ENCODE measurements at regions not wholly inside any gene's neighbourhood (a gene's known extent, or its start where the extent isn't known, plus 50 kb on each side); places are given as distances from the start of the nearest gene placed in this dataset.

DNA sequence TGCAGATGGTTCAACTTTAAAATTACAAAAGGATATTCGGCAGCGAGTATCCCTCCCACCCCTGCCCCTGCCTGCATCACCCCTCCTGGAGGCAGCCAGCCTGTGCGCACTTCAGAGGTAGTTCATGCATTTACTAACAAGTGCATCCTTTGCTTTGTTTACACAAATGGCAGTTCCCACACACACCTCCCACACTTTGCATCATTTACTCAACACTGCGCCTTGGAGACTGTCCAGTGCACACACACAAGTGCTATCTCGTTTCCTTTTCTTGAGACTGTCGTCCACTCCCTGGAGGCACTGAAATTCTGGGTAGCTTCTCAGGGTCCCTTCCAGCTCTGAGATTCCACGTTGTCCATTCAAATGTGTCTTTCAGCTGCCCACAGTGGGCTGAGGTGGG is 53.1 kb upstream of the VSX1 start:
- H3K36me3 ChIP-seq (replicated peaks; ENCODE audit: control insufficient read depth, insufficient read depth, low read length): no peaks in the 10 kb centered on the region

DNA sequence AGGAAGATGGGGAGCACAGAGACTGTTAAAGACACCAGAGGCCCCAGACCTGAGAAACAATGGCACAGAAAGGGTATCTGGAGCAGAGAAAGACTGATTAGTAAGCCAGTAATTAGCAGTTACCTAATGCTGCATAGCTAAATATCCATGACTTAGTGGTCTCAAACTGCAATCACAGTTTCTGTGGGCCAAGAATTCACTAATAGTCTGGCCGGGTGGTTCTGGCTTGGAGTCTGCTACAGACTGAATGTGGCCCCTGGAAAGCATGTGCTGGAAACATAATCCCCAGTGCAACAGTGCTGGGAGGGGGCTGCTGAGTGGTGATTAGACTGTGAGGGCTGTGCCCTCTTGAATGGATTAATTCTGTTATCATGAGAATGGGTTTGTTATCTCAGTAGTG is 54.1 kb upstream of the VSX1 start:
- Histone ChIP-seq H3K27me3 (ENCODE audit: control insufficient read depth, insufficient read depth, low read length) (no peaks in the 10 kb centered on the region), H3K4me3 (ENCODE audit: insufficient read depth, low read depth, low read length) (no peak overlapping the region), H3K36me3 (replicated peaks; ENCODE audit: control insufficient read depth, insufficient read depth, low read length) (no peaks in the 10 kb centered on the region)
- no peak for DNase-seq

More for the DNA sequence above, 53.1 kb upstream of the VSX1 start:
- DNase-seq: no peak
- Histone ChIP-seq H3K27me3 (ENCODE audit: control insufficient read depth, insufficient read depth, low read length) (no peaks in the 10 kb centered on the region), H3K4me3 (ENCODE audit: insufficient read depth, low read depth, low read length) (no peak overlapping the region)

DNA sequence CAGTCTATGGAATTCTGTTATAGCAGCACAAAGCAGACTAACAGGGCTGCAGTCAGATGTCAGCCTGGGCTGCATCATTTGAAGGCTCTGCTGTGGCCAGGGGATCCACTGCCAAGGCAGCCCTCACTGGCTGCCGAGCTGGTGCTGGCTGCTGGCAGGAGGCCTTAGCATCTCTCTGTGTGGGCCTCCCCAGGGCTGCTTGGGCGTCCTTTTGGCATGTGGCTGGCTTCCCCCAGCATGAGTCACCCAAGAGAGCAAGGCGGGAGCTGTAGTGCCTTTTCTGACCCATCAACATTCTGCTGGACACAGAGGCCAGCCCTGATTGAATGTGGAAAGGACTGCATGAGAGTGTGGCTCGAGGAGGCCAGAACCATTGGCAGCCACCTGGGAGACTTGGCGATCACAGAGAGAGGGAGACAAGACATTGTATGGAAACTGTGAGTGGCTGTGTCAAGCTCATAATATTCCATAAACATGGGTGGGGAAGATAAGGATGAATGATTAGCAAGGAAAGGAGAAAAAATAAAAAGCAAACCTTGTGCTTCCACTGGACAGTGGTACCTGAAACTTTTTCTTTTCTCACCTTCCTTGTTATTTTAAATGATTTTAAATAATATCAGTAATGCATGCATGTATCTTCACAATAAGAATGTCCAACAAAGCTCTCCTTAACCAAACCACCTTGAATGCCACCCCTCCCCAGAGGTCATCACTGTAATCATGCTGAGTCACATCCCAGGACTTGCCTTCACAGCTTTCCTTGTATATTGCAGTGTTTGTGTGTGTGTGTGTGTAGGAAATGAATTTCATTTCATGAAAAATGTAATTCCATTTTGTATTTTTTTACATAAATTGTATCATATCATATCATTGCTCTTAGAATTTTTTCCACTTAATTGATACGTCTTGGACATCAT is 55.0 kb upstream of the VSX1 start:
- DNase-seq: no peak
- no peaks in the 10 kb centered on the region for H3K36me3 ChIP-seq (replicated peaks; ENCODE audit: control insufficient read depth, insufficient read depth, low read length)
- no peaks in the 10 kb centered on the region for H3K27me3 ChIP-seq (ENCODE audit: control insufficient read depth, insufficient read depth, low read length)
- no peak overlapping the region for H3K4me3 ChIP-seq (ENCODE audit: insufficient read depth, low read depth, low read length)

DNA sequence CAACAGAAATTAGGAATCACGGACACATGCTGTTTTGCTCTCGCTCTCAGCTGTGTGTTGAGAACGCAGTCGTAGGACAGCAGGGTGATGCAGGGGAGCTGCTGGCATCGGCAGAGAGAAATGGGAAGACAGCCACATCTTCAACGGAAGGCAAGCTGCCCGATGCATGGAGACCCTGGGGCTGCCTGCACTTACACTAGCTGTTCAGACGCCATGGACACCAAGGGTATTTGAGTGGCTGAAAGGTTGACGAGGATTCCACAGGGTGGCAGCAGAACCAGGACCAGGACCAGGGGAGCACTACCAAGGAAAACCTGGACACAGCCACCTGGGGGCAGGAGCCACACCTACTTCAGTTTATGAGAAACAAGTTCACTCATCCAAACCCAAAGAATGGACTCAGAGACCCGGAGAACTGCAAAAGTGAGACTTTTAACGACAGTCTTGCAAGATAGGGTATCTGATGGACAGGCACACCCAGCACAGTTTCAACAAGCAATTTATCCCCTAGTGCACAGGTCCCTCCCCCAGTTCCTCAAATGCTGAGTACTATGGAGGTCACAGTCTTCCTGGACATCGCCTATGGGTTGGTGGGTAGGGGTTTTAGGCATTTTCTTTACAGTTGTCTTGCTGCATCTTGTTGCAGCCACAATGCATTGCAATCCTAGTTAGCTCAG is 56.3 kb upstream of the ENTPD6 start:
- Histone ChIP-seq H3K27me3 (ENCODE audit: control insufficient read depth, insufficient read depth, low read length) (no peaks in the 10 kb centered on the region), H3K4me3 (ENCODE audit: insufficient read depth, low read depth, low read length) (no peak overlapping the region), H3K36me3 (replicated peaks; ENCODE audit: control insufficient read depth, insufficient read depth, low read length) (no peaks in the 10 kb centered on the region)
- DNase-seq: peak; percentile 67

DNA sequence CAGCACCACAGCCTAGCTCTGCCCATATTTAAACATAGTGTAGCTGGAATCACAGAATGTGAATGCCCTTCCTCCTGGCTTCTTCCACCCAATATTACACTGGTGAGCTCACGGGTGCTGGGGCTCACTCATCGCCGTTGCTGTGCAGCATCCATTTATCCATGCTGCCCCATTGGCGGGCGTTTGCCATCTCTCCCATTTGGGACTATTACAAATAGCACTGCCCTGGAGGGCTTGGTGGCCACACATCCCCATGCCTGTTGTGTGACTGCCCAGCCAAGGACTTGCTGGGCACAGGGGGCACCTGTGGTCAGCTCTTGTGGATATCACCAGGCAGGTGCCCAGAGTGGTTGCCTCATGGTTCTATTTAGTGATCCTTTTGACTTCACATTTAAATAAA is 54.5 kb upstream of the ENTPD6 start:
- no peak for DNase-seq

DNA sequence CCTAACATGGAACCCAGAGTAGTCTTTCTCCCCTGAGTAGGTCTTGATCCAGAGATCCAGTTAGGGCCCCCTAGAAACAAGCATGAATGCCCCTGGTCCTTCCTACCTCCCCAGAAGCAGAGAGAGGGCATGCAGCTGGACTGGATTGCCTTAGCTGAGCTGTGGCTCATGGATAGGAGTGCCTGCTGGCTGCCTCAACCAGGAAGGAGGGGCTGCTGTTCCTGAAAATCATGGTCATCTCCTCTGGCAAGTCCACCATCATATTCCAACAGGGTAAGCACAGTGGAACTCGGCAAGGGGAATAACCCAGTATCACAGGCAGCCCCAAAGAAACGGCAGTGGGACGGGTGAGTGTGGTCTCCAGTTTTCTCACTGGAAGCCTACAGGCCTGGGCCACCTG is 53.1 kb upstream of the ENTPD6 start:
- Histone ChIP-seq H3K4me3 (ENCODE audit: insufficient read depth, low read depth, low read length) (no peak overlapping the region), H3K36me3 (replicated peaks; ENCODE audit: control insufficient read depth, insufficient read depth, low read length) (no peaks in the 10 kb centered on the region), H3K27me3 (ENCODE audit: control insufficient read depth, insufficient read depth, low read length) (no peaks in the 10 kb centered on the region)
- no peak for DNase-seq

More for the DNA sequence above, 54.5 kb upstream of the ENTPD6 start:
- Histone ChIP-seq H3K27me3 (ENCODE audit: control insufficient read depth, insufficient read depth, low read length) (no peaks in the 10 kb centered on the region), H3K4me3 (ENCODE audit: insufficient read depth, low read depth, low read length) (no peak overlapping the region), H3K36me3 (replicated peaks; ENCODE audit: control insufficient read depth, insufficient read depth, low read length) (no peaks in the 10 kb centered on the region)

DNA sequence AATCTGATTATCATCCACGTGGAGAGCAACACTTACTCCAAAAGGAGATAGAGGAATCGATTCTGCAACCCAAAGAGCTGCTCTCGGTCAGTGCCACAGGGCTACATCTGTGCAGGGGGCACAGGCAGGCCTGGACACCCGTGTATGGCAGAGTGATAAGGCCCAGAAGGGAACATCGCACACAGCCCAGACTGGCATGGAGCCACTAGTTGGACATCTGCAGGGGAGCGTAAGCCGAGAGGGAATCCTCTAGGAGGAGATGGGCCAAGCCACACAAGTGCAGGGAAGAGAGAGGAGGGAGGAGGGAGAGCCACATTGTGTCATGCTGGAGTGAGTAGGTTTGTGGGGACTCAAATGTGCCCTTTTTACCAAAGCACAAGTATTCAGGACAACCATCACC is 50.4 kb upstream of the ENTPD6 start:
- Histone ChIP-seq H3K27me3 (ENCODE audit: control insufficient read depth, insufficient read depth, low read length) (peaks cover 5% of the 10 kb centered on the region; the same call in 1 of the 2 replicates), H3K4me3 (ENCODE audit: insufficient read depth, low read depth, low read length) (no peak overlapping the region), H3K36me3 (replicated peaks; ENCODE audit: control insufficient read depth, insufficient read depth, low read length) (no peaks in the 10 kb centered on the region)
- no peak for DNase-seq

Data from H7 (cell line).